Hepatocyte (in vitro differentiated cells): ENCODE measurements at regions not wholly inside any gene's neighbourhood (a gene's known extent, or its start where the extent isn't known, plus 50 kb on each side); places are given as distances from the start of the nearest gene placed in this dataset.

Experiments
- CTCF ChIP-seq: fragments of 200-600 bp; sonication (generic); IDR thresholded peaks from 2 replicates; pipeline ENCODE4 v1.5.1; 2016; ENCODE audit warnings: antibody characterized with exemption, mild to moderate bottlenecking; ENCODE audit not compliant: poor library complexity
- EZH2 ChIP-seq: fragments of 200-600 bp; sonication (generic); IDR thresholded peaks from 2 replicates; pipeline ENCODE4 v1.6.1; 2016; ENCODE audit warnings: antibody characterized with exemption, mild to moderate bottlenecking, borderline replicate concordance
- EZH2phosphoT487 ChIP-seq: fragments of 200-600 bp; sonication (generic); IDR thresholded peaks from one replicate; pipeline ENCODE4 v1.6.1; 2018; ENCODE audit warnings: antibody characterized with exemption, mild to moderate bottlenecking, low read depth, moderate library complexity; ENCODE audit not compliant: unreplicated experiment, severe bottlenecking

GRCh38 chr6:19311786-19312185 lies 525.4 kb upstream of the ID4 start:
- TF ChIP-seq EZH2 (no peak), CTCF (no peak), EZH2phosphoT487 (no peak)
